Gastroesophageal sphincter (tissue), 4 donors: ENCODE measurements at regions not wholly inside any gene's neighbourhood (a gene's known extent, or its start where the extent isn't known, plus 50 kb on each side); places are given as distances from the start of the nearest gene placed in this dataset.

Source experiments
- ATAC-seq: fragments of 150-250 bp; one replicate; pipeline ENCODE4 v1.9.1; 2016; ENCODE audit warnings: mild to moderate bottlenecking, moderate library complexity
- H3K27ac ChIP-seq, 4 donors: fragments of 200-600 bp; sonication (generic) in 3 of 4; 1 replicate in 3 of 4; 2 replicates in 1 of 4; pipeline ENCODE4 v1.5.1; 2016 to 2019
- H3K27me3 ChIP-seq: fragments of 200-600 bp; sonication (generic); one replicate; pipeline ENCODE4 v1.5.1; 2019
- H3K36me3 ChIP-seq, 2 donors: fragments of 200-600 bp; sonication (generic); one replicate each; pipeline ENCODE4 v1.5.1; 2019; ENCODE audit warnings: control low read depth in 1 of 2
- H3K4me1 ChIP-seq, 3 donors: fragments of 200-600 bp; sonication (generic); 1 replicate in 2 of 3; 2 replicates in 1 of 3; pipeline ENCODE4 v1.5.1; 2016 to 2019; ENCODE audit warnings: control low read depth in 2 of 3
- H3K4me3 ChIP-seq, 2 donors: fragments of 200-600 bp; sonication (generic); one replicate each; pipeline ENCODE4 v1.5.1; 2019; ENCODE audit warnings: mild to moderate bottlenecking in 1 of 2, moderate library complexity in 1 of 2
- H3K9me3 ChIP-seq, 3 donors: fragments of 200-600 bp; sonication (generic); one replicate each; pipeline ENCODE4 v1.5.1; 2017 to 2019; ENCODE audit warnings: control low read depth in 2 of 3
- EP300 ChIP-seq: sonication (generic); formaldehyde crosslinking; IDR thresholded peaks from one replicate; pipeline ENCODE4 v1.6.1; 2017; ENCODE audit warnings: antibody characterized with exemption, mild to moderate bottlenecking
- POLR2A ChIP-seq, 2 donors: fragments of 450-650 bp; IDR thresholded peaks; one replicate each; pipeline ENCODE4 v1.6.1; 2017; ENCODE audit warnings: antibody characterized with exemption in 2 of 2, mild to moderate bottlenecking in 2 of 2, moderate library complexity in 1 of 2
- POLR2AphosphoS5 ChIP-seq: sonication (generic); formaldehyde crosslinking; IDR thresholded peaks from one replicate; pipeline ENCODE4 v1.6.1; 2017; ENCODE audit warnings: antibody characterized with exemption
- WGBS, 2 donors: methylation state at CpG; one replicate each; pipeline ENCODE4 v1.1.5; 2018; ENCODE audit warnings: low coverage in 1 of 2; 5-methylcytosine and 5-hydroxymethylcytosine counted together
- TF ChIP-seq, protein P1 (sequence below), 4 experiments: fragments of 200-600 bp in 2 of 4; fragments of 450-650 bp in 2 of 4; sonication (generic) in 1 of 4; IDR thresholded peaks; one replicate each; pipeline ENCODE4 v1.5.1; 2017 to 2019; ENCODE audit warnings: antibody characterized with exemption in 4 of 4, mild to moderate bottlenecking in 2 of 4, moderate library complexity in 2 of 4

DNA sequence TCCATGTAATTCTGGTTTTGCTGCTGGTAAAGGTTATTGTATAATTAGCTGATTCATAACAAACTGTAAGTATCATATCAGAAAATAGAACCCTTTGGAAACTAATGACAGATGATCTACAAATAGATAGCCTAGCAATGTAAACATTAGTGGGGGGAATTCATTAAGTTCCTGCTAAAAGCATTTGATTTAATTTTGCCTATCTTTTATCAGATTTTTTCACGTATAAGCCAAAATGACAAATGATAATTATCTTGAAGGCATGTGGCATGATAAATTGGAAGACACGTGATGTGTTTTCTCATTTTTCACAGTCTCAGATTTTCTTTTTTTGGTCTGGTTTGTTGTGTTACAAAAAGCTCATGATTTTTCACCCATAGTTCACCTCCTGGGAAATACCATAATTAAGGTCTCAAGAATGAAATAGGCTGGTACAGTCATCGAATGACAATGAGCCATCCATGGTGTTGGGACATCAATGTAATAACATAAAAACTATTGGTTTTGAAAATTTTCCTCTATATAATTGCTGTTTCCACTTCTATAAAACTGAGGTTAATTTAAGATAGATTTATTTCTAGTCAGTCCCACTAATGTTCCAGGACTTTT is 325.9 kb upstream of the TBL1XR1 start:
- H3K27ac ChIP-seq, result peak overlapping the region in 2 of 4 donors; percentile 21 to 46
- TF ChIP-seq POLR2AphosphoS5 (no peak), EP300 (no peak), POLR2A (IDR thresholded peaks at IDR 0.05) (no peak)
- TF ChIP-seq, protein P1, sequence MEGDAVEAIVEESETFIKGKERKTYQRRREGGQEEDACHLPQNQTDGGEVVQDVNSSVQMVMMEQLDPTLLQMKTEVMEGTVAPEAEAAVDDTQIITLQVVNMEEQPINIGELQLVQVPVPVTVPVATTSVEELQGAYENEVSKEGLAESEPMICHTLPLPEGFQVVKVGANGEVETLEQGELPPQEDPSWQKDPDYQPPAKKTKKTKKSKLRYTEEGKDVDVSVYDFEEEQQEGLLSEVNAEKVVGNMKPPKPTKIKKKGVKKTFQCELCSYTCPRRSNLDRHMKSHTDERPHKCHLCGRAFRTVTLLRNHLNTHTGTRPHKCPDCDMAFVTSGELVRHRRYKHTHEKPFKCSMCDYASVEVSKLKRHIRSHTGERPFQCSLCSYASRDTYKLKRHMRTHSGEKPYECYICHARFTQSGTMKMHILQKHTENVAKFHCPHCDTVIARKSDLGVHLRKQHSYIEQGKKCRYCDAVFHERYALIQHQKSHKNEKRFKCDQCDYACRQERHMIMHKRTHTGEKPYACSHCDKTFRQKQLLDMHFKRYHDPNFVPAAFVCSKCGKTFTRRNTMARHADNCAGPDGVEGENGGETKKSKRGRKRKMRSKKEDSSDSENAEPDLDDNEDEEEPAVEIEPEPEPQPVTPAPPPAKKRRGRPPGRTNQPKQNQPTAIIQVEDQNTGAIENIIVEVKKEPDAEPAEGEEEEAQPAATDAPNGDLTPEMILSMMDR (IDR thresholded peaks at IDR 0.05), result no peak
- H3K27me3 ChIP-seq, result no peaks in the 10 kb centered on the region
- 51 to 57% methylated on average over 3 of the region's 3 CpGs for WGBS, 2 donors
- ATAC-seq, result no peak
- no peaks in the 10 kb centered on the region for H3K9me3 ChIP-seq
- H3K4me1 ChIP-seq, result no peaks in the 10 kb centered on the region
- no peak overlapping the region for H3K4me3 ChIP-seq
- H3K36me3 ChIP-seq, result no peaks in the 10 kb centered on the region

DNA sequence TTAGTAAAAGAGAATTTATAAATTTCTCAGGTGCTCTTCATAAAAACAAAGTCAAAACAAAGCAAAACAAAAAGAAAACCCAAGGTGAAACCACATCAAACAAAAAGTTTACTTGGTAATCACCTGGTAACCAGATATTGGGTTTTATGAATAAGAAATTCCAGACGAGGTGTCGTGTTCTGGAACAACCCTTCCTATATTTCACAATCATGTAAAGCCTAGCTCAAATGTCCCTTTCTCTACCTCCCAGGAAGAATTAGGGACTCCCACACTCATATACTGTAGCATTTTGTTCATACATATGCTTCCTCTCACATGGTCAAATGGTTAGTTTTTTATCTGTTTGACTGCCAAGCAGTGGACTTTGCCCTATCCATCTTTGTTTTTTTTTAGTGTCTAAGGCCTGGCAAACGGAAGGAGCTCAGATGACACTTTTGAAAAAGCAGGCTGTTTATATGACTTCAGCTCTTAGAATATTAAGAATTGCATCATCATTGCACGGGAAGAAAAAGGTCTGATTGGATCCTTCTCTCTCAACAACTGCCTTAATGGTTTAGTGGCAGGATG is 326.7 kb upstream of the TBL1XR1 start:
- 56 to 65% methylated on average over 3 to 4 of the region's 4 CpGs for WGBS, 2 donors

DNA sequence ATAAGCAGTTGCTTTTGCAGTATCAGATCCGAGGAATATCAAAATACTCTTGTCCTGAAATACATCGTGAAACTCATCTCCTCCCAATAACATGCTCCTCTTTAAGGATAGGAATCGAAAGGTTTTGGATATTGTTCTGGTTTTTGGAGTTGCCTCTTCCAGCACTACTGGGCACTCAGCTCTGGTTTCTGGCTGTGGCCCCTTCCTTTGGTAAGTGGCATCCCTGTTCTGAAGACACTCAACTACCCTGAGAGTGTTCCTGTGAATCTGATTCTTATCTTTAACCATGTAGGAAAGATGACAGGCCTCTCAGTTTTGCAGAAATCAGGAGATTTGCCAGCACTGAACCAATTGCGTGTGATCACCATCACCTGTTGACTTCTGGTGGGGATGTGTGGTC is 327.5 kb upstream of the TBL1XR1 start:
- Histone ChIP-seq H3K4me3 (no peak overlapping the region), H3K9me3 (no peaks in the 10 kb centered on the region), H3K27ac (no peak overlapping the region), H3K36me3 (no peaks in the 10 kb centered on the region), H3K4me1 (peaks cover 0 to 11% (median 0%) of the 10 kb centered on the region in 3 donors), H3K27me3 (no peaks in the 10 kb centered on the region)
- WGBS, 2 donors, result 96 to 100% methylated on average over 2 to 4 of the region's 4 CpGs
- ATAC-seq, result no peak
- TF ChIP-seq, protein P1 (IDR thresholded peaks at IDR 0.05), result no peak
- TF ChIP-seq POLR2A (IDR thresholded peaks at IDR 0.05) (no peak), POLR2AphosphoS5 (no peak), EP300 (no peak)

More for the DNA sequence above, 326.7 kb upstream of the TBL1XR1 start:
- peak; percentile 34 for ATAC-seq
- H3K27me3 ChIP-seq, result no peaks in the 10 kb centered on the region
- TF ChIP-seq POLR2AphosphoS5, result no peak
- TF ChIP-seq, protein P1 (IDR thresholded peaks at IDR 0.05), result no peak
- no peak for TF ChIP-seq EP300
- TF ChIP-seq POLR2A (IDR thresholded peaks at IDR 0.05), result no peak
- peaks cover 0 to 3% (median 0%) of the 10 kb centered on the region in 3 donors for H3K4me1 ChIP-seq
- H3K4me3 ChIP-seq, result no peak overlapping the region
- no peaks in the 10 kb centered on the region for H3K9me3 ChIP-seq
- H3K27ac ChIP-seq, result peak overlapping the region in 2 of 4 donors; percentile 9 to 46
- no peaks in the 10 kb centered on the region for H3K36me3 ChIP-seq

DNA sequence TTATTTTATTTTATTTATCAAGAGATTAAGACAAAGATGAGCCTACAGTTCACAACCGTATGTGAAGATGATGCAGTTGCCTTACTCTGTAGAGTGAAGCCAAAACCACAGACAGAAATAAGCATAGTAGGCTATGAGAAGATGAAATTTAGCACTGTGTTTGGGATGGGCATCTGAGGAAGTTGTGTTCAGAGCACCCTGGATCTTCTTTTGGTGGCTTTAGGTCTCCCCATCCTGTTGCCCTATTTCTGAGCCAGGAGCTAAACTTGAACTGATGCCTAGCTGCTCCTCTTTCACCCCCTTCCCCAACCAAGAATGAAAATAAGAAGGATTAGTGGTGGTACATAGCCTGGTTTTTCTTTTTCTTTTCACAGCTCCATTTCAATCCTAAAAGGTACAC is 328.1 kb upstream of the TBL1XR1 start:
- Histone ChIP-seq H3K4me1 (peaks cover 0 to 18% (median 0%) of the 10 kb centered on the region in 3 donors), H3K9me3 (no peaks in the 10 kb centered on the region), H3K27ac (no peak overlapping the region), H3K4me3 (no peak overlapping the region), H3K27me3 (no peaks in the 10 kb centered on the region), H3K36me3 (no peaks in the 10 kb centered on the region)
- WGBS, 2 donors, result 100% methylated on average over 1 of the region's 1 CpG
- no peak for ATAC-seq
- no peak for TF ChIP-seq POLR2AphosphoS5
- TF ChIP-seq, protein P1 (IDR thresholded peaks at IDR 0.05), result no peak
- TF ChIP-seq POLR2A (IDR thresholded peaks at IDR 0.05), result no peak
- no peak for TF ChIP-seq EP300
